HG03565 (cell line): ENCODE measurements at regions not wholly inside any gene's neighbourhood (a gene's known extent, or its start where the extent isn't known, plus 50 kb on each side); places are given as distances from the start of the nearest gene placed in this dataset.

Experiments
- ATAC-seq: cut with Tn5 transposase; IDR thresholded peaks from one replicate; pipeline ENCODE4 v1.9.1; 2021; ENCODE audit warnings: mild to moderate bottlenecking, moderate library complexity; ENCODE audit not compliant: unreplicated experiment

GRCh38 chr16:16780588-16780987 lies 401.6 kb downstream of the NPIPA7 start:
- ATAC-seq = no peak

GRCh38 chr16:16782153-16782552 lies 403.2 kb downstream of the NPIPA7 start:
- ATAC-seq = no peak

GRCh38 chr16:16788004-16788403 lies 409.1 kb downstream of the NPIPA7 start:
- no peak for ATAC-seq

- ATAC-seq = no peak
Measured at GRCh38 chr16:16790597-16790996, 411.7 kb downstream of the NPIPA7 start.

- no peak for ATAC-seq
Measured at GRCh38 chr16:16791051-16791450, 412.1 kb downstream of the NPIPA7 start.

GRCh38 chr16:16797239-16797638 lies 418.3 kb downstream of the NPIPA7 start:
- no peak for ATAC-seq

- ATAC-seq = no peak
Measured at GRCh38 chr16:16798504-16798903, 419.6 kb downstream of the NPIPA7 start.

GRCh38 chr16:16805809-16806208 lies 426.9 kb downstream of the NPIPA7 start:
- ATAC-seq = no peak

- ATAC-seq = no peak
Measured at GRCh38 chr16:16815641-16816040, 436.7 kb downstream of the NPIPA7 start.

- no peak for ATAC-seq
Measured at GRCh38 chr16:16817196-16817595, 438.3 kb downstream of the NPIPA7 start.

- ATAC-seq = no peak
Measured at GRCh38 chr16:16821261-16821660, 442.3 kb downstream of the NPIPA7 start.

- no peak for ATAC-seq
Measured at GRCh38 chr16:16828913-16829398, 450.0 kb downstream of the NPIPA7 start.

GRCh38 chr16:16830401-16830800 lies 451.5 kb downstream of the NPIPA7 start:
- ATAC-seq = no peak

GRCh38 chr16:16830973-16831372 lies 452.0 kb downstream of the NPIPA7 start:
- ATAC-seq = no peak

- no peak for ATAC-seq
Measured at GRCh38 chr16:16833165-16833564, 454.2 kb downstream of the NPIPA7 start.

GRCh38 chr16:16850274-16850673 lies 471.3 kb downstream of the NPIPA7 start:
- ATAC-seq = no peak

GRCh38 chr16:16857012-16857411 lies 478.1 kb downstream of the NPIPA7 start:
- ATAC-seq = no peak

- ATAC-seq = no peak
Measured at GRCh38 chr16:16857603-16858283, 478.8 kb downstream of the NPIPA7 start.

- no peak for ATAC-seq
Measured at GRCh38 chr16:16861546-16861945, 482.6 kb downstream of the NPIPA7 start.

GRCh38 chr16:16863672-16864071 lies 484.7 kb downstream of the NPIPA7 start:
- no peak for ATAC-seq

- no peak for ATAC-seq
Measured at GRCh38 chr16:16864536-16864935, 485.6 kb downstream of the NPIPA7 start.

GRCh38 chr16:16865374-16865773 lies 486.4 kb downstream of the NPIPA7 start:
- no peak for ATAC-seq

- no peak for ATAC-seq
Measured at GRCh38 chr16:16867973-16868372, 489.0 kb downstream of the NPIPA7 start.
